GM23338 (cell line): ENCODE measurements at regions not wholly inside any gene's neighbourhood (a gene's known extent, or its start where the extent isn't known, plus 50 kb on each side); places are given as distances from the start of the nearest gene placed in this dataset.

Experiments
- ATAC-seq: fragments of 200-7000 bp; cut with Tn5 transposase; 3 replicates; pipeline ENCODE4 v1.9.1; 2020
- DNase-seq: peaks from one replicate; pipeline ENCODE4 v3.0.0-alpha.2; 2015; ENCODE audit warnings: low spot score
- H2AFZ ChIP-seq: fragments of 200-600 bp; sonication (generic); 2 replicates; pipeline ENCODE4 v1.8.0; 2016; ENCODE audit warnings: antibody characterized with exemption, mild to moderate bottlenecking, moderate library complexity
- H3F3A ChIP-seq: fragments of 200-600 bp; sonication (generic); replicated peaks from 2 replicates; pipeline ENCODE4 v1.8.0; 2017; ENCODE audit warnings: antibody characterized with exemption, mixed run types, low read depth
- H3K27ac ChIP-seq: fragments of 200-600 bp; sonication (generic); 2 replicates; pipeline ENCODE4 v1.6.1; 2016; ENCODE audit warnings: low read depth
- H3K27me3 ChIP-seq: fragments of 200-600 bp; sonication (generic); 2 replicates; pipeline ENCODE4 v1.8.0; 2016; ENCODE audit warnings: mild to moderate bottlenecking, mixed run types, moderate library complexity; ENCODE audit not compliant: insufficient read depth
- H3K36me3 ChIP-seq: fragments of 200-600 bp; sonication (generic); 2 replicates; pipeline ENCODE4 v1.8.0; 2016; ENCODE audit warnings: mild to moderate bottlenecking; ENCODE audit not compliant: insufficient read depth
- H3K4me1 ChIP-seq: fragments of 200-600 bp; sonication (generic); 2 replicates; pipeline ENCODE4 v1.8.0; 2016; ENCODE audit warnings: mild to moderate bottlenecking, moderate library complexity; ENCODE audit not compliant: insufficient read depth
- H3K4me2 ChIP-seq: fragments of 200-600 bp; sonication (generic); 2 replicates; pipeline ENCODE4 v1.7.1; 2017; ENCODE audit warnings: mixed run types
- H3K4me3 ChIP-seq: fragments of 200-600 bp; sonication (generic); 2 replicates; pipeline ENCODE4 v1.6.1; 2016; ENCODE audit warnings: mixed run types
- H3K79me2 ChIP-seq: fragments of 200-600 bp; sonication (generic); replicated peaks from 2 replicates; pipeline ENCODE4 v1.8.0; 2017; ENCODE audit warnings: mild to moderate bottlenecking; ENCODE audit not compliant: insufficient read depth
- H3K9me2 ChIP-seq: fragments of 200-600 bp; sonication (generic); 2 replicates; pipeline ENCODE4 v1.8.0; 2017; ENCODE audit not compliant: insufficient read depth
- H4K20me1 ChIP-seq: fragments of 200-600 bp; sonication (generic); replicated peaks from 2 replicates; pipeline ENCODE4 v1.8.0; 2017; ENCODE audit warnings: mild to moderate bottlenecking; ENCODE audit not compliant: insufficient read depth
- H3K27ac Mint-ChIP-seq: 2 replicates; pipeline ENCODE4 v1.8.0; 2020; ENCODE audit warnings: inconsistent platforms, mild to moderate bottlenecking, moderate library complexity, mixed read lengths
- H3K27me3 Mint-ChIP-seq: 3 replicates; pipeline ENCODE4 v1.8.0; 2022; ENCODE audit warnings: low read depth, mild to moderate bottlenecking, moderate library complexity, mixed read lengths, inconsistent platforms; ENCODE audit not compliant: insufficient read depth, poor library complexity
- H3K36me3 Mint-ChIP-seq: 3 replicates; pipeline ENCODE4 v1.8.0; 2021; ENCODE audit warnings: low read depth, mild to moderate bottlenecking, inconsistent platforms, moderate library complexity, mixed read lengths
- H3K4me1 Mint-ChIP-seq: 3 replicates; pipeline ENCODE4 v1.8.0; 2020; ENCODE audit warnings: mild to moderate bottlenecking, inconsistent platforms, mixed read lengths
- H3K4me3 Mint-ChIP-seq: 3 replicates; pipeline ENCODE4 v1.8.0; 2021; ENCODE audit warnings: moderate library complexity, mild to moderate bottlenecking, inconsistent platforms, mixed read lengths
- H3K9me3 Mint-ChIP-seq: 3 replicates; pipeline ENCODE4 v1.8.0; 2020; ENCODE audit warnings: moderate library complexity, mild to moderate bottlenecking, inconsistent platforms, mixed read lengths
- CREB1 ChIP-seq: fragments of 250-450 bp; sonication (Bioruptor Pico); IDR thresholded peaks from 2 replicates; pipeline ENCODE4 v1.5.0; 2020; ENCODE audit warnings: low read depth, mild to moderate bottlenecking, moderate library complexity
- CTCF ChIP-seq, 2 experiments: fragments of 200-600 bp in 1 of 2; sonication (generic) in 1 of 2; conservative IDR thresholded peaks; 2 replicates each; pipeline versions ENCODE4 v1.5.1 to v1.6.1; 2016 to 2017; ENCODE audit warnings: antibody characterized with exemption in 2 of 2, low read depth in 2 of 2, mild to moderate bottlenecking in 2 of 2, moderate library complexity in 1 of 2
- EZH2 ChIP-seq: fragments of 200-600 bp; sonication (generic); IDR thresholded peaks from one replicate; pipeline ENCODE4 v1.8.0; 2017; ENCODE audit warnings: antibody characterized with exemption, mild to moderate bottlenecking, low read depth; ENCODE audit not compliant: unreplicated experiment
- JUNB ChIP-seq: IDR thresholded peaks from one replicate; pipeline ENCODE4 v1.6.1; 2016; ENCODE audit warnings: antibody characterized with exemption; ENCODE audit not compliant: unreplicated experiment
- ZNF462 ChIP-seq: fragments of 250-450 bp; sonication (Bioruptor Pico); IDR thresholded peaks from 2 replicates; pipeline ENCODE4 v1.5.0; 2020; ENCODE audit warnings: mild to moderate bottlenecking, moderate library complexity

- no peak for ATAC-seq
- H3K36me3 ChIP-seq = no peaks in the 10 kb centered on the region
- H4K20me1 ChIP-seq = no peaks in the 10 kb centered on the region
- no peak for TF ChIP-seq CREB1 (CRISPR knock-in tag)
- no peak for TF ChIP-seq EZH2
- H3K4me3 ChIP-seq = no peak overlapping the region
- peaks cover 6% of the 10 kb centered on the region for H3K27me3 Mint-ChIP-seq
- H3K27ac ChIP-seq = no peak overlapping the region
- no peaks in the 10 kb centered on the region; the same call in 2 of the 3 replicates for H3K9me3 Mint-ChIP-seq
- no peak for DNase-seq
- H3K4me1 Mint-ChIP-seq = peaks cover 4% of the 10 kb centered on the region; the same call in 2 of the 3 replicates
- no peaks in the 10 kb centered on the region for H3K36me3 Mint-ChIP-seq
- no peak overlapping the region; the same call in 1 of the 2 replicates for H3K4me2 ChIP-seq
- H3K79me2 ChIP-seq = no peaks in the 10 kb centered on the region
- no peaks in the 10 kb centered on the region for H3F3A ChIP-seq
- peak overlapping the region; percentile 88 for H2AFZ ChIP-seq
- no peaks in the 10 kb centered on the region for H3K4me1 ChIP-seq
- no peak overlapping the region for H3K27ac Mint-ChIP-seq
- H3K4me3 Mint-ChIP-seq = no peak overlapping the region
- H3K9me2 ChIP-seq = no peaks in the 10 kb centered on the region
- H3K27me3 ChIP-seq = no peaks in the 10 kb centered on the region
Measured at GRCh38 chr5:171595801-171596231, 176.4 kb downstream of the FGF18 start.

GRCh38 chr5:171596391-171596878, 177.0 kb downstream of the FGF18 start:
- Histone ChIP-seq H3K4me1 (no peaks in the 10 kb centered on the region), H3K36me3 (no peaks in the 10 kb centered on the region), H3K27me3 (no peaks in the 10 kb centered on the region), H3F3A (no peaks in the 10 kb centered on the region), H3K4me3 (no peak overlapping the region), H4K20me1 (no peaks in the 10 kb centered on the region), H3K27ac (no peak overlapping the region), H3K79me2 (no peaks in the 10 kb centered on the region), H3K9me2 (no peaks in the 10 kb centered on the region), H2AFZ (peak overlapping the region; percentile 88), H3K4me2 (no peak overlapping the region; the same call in 1 of the 2 replicates)
- DNase-seq (peak; percentile 79), ATAC-seq (peak; percentile 90)
- H3K4me3 Mint-ChIP-seq = no peak overlapping the region
- peaks cover 8% of the 10 kb centered on the region for H3K27me3 Mint-ChIP-seq
- no peaks in the 10 kb centered on the region; the same call in 2 of the 3 replicates for H3K9me3 Mint-ChIP-seq
- TF ChIP-seq CTCF (conservative IDR thresholded peaks at IDR 0.05; ENCODE audit: low read depth in 2 of 2) = peak; percentile 22 to 35; a peak in 3 of 4 replicates
- TF ChIP-seq JUNB = no peak
- TF ChIP-seq EZH2 = no peak
- peak; percentile 46; the same call in 1 of the 2 replicates for TF ChIP-seq ZNF462 (CRISPR knock-in tag)
- no peak overlapping the region for H3K27ac Mint-ChIP-seq
- no peaks in the 10 kb centered on the region for H3K36me3 Mint-ChIP-seq
- peaks cover 4% of the 10 kb centered on the region; the same call in 2 of the 3 replicates for H3K4me1 Mint-ChIP-seq
